ENCODE measurements at regions not wholly inside any gene's neighbourhood (a gene's known extent, or its start where the extent isn't known, plus 50 kb on each side); places are given as distances from the start of the nearest gene placed in this dataset.
"Not testable (repeated sequence)": the region's sequence is repeated elsewhere in the genome, so short reads cannot be mapped to it uniquely, and the experiment has no call there.

DNA sequence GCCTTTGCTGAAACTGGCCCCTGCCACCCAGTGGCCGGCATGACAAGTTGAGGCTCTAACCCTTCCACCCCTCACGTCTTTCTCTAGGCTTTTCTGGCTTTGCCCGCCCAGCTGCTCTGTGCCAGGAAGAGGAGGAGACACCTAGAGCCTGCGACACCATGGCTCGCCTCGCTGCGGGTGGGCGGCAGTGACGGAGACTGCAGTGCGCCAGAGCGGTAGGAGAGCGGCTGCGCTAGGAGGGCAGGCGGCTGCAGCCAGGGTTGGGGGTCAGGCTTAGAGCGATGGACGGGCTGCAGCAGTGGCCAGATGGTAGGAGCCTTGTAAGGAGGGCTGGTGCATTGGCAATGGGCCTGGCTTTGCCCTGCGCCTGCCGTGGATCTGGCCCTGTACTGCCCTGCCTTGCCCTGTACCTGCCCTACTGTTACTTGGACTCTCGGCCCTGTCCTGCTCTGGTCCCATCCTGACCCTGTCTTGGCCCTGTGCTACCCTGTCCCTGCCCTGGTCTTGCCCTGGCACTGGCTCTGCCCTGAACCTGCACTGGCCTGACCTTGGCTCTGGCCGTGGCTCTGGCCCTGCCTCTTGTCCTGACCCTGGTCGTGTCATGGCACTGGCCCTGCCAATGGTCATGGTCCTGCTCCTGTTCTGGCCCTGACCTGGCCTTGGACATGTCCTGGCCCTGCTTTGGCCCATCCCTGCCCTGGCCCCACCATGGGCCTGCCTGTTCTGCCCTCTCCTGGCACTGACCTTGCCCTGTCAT is 330.7 kb upstream of the PLGLB1 start:
- not testable (repeated sequence) for DNase-seq (ENCODE audit: low spot score)

DNA sequence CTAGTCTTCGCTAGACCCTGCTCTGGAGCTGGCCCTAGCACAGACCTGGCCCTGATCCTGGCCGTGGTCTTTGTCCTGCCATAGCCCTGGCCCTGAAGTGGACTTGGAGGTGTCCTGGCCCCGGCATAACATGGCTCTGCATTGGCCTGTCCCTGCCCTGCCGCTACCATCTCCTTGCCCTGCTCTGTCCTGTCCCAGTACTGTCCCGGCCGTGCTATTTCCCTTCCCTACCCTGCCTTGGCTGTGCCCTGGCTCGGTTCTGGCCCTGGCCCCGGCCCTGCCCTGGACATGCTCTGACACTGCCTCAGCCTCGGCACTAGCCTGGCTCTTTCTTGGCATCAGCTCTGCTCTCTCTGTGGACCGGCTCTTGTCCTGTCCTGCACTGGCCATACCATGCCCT is 331.8 kb upstream of the PLGLB1 start:
- not testable (repeated sequence) for DNase-seq (ENCODE audit: low spot score)

- not testable (repeated sequence) for DNase-seq (ENCODE audit: low spot score)
These were observed 332.5 kb upstream of the PLGLB1 start for GRCh38 chr2:87354102-87354501.

DNA sequence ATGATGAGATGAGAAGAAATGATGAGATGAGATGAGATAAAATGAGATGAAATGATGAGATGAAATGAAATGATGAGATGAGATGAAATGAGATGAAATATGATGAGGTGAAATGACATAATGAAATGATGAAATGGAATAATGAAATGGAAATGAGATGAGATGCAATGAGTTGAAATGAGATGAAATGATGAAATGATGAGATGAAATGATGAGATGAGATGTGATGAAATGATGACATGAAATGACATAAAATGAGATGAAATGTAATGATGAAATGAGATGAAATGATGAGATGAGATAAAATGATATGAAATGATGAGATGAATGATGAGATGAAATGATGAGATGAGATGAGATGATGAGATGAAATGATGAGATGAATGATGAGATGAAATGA is 338.6 kb upstream of the PLGLB1 start:
- DNase-seq (ENCODE audit: low spot score) = not testable (repeated sequence)

DNA sequence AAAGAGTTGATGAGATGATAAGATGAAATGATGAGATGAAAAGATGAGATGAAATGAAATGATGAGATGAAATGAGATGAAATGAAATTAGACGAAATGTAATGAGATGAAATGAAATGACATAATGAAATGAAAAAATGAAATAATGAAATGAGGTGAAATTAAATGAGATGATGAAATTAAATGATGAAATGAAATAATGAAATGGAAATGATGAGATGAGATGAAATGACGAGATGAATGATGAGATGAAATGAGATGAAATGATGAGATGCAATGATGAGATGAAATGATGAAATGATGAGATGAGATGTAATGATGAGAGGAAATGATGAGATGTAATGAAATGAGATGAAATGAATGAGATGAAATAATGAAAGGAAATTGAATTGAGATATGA is 339.3 kb upstream of the PLGLB1 start:
- not testable (repeated sequence) for DNase-seq (ENCODE audit: low spot score)

GRCh38 chr2:87361805-87362204 is 340.2 kb upstream of the PLGLB1 start:
- not testable (repeated sequence) for DNase-seq (ENCODE audit: low spot score)

GRCh38 chr2:87364379-87364778 is 342.7 kb upstream of the PLGLB1 start:
- not testable (repeated sequence) for DNase-seq (ENCODE audit: low spot score)

DNA sequence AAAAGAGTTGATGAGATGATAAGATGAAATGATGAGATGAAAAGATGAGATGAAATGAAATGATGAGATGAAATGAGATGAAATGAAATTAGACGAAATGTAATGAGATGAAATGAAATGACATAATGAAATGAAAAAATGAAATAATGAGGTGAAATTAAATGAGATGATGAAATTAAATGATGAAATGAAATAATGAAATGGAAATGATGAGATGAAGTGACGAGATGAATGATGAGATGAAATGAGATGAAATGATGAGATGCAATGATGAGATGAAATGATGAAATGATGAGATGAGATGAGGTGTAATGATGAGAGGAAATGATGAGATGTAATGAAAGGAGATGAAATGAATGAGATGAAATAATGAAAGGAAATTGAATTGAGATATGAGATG is 343.4 kb upstream of the PLGLB1 start:
- DNase-seq (ENCODE audit: low spot score) = not testable (repeated sequence)

DNA sequence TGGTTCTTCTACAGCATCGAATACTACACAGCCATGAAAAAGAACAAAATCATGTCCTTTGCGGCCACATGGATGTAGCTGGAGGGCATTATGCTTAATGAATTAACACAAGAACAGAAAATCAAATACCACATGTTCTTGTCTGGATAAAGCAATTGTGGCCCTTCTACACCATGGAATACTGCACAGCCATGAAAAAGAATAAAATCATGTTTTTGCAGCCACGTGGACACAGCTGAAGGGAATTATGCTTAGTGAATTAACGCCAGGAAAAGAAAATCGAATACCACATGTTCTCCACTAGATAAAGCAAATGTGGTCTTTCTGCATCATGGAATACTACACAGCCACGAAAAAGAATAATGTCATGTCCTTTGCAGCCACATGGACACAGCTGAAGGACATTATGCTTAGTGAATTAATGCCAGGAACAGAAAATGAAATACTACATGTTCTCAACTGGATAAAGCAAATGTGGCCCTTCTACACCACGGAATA is 361.8 kb upstream of the PLGLB2 start:
- not testable (repeated sequence) for DNase-seq (ENCODE audit: low spot score)

- DNase-seq (ENCODE audit: low spot score) = not testable (repeated sequence)
These were observed 352.1 kb upstream of the PLGLB2 start for GRCh38 chr2:87395784-87396183.

- not testable (repeated sequence) for DNase-seq (ENCODE audit: low spot score)
These were observed 351.2 kb upstream of the PLGLB2 start for GRCh38 chr2:87396551-87397265.

DNA sequence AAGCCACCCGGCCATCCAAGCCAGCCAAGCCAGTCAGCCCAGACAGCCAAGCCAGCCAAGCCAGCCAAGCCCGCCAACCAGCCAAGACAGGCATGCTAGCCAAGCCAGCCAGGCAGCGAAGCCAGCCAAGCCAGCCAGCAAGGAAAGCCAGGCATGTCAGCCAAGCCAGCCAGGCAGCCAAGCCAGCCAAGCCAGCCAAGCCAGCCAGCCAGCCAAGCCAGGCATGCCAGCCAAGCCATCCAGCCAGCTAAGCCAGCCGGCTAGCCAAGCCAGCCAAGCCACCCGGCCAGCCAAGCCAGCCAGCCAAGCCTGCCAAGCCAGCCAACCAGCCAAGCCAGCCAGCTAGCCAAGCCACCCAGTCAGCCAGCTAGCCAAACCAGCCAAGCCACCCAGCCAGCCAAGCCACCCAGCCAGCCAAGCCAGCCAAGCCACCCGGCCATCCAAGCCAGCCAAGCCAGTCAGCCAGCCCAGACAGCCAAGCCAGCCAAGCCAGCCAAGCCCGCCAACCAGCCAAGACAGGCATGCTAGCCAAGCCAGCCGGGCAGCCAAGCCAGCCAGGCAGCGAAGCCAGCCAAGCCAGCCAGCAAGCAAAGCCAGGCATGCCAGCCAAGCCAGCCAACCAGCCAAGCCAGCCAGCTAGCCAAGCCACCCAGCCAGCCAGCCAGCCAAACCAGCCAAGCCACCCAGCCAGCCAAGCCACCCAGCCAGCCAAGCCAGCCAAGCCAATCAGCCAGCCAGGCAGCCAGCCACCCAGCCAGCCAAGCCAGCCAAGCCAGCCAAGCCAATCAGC is 350.4 kb upstream of the PLGLB2 start:
- DNase-seq (ENCODE audit: low spot score) = not testable (repeated sequence)

DNA sequence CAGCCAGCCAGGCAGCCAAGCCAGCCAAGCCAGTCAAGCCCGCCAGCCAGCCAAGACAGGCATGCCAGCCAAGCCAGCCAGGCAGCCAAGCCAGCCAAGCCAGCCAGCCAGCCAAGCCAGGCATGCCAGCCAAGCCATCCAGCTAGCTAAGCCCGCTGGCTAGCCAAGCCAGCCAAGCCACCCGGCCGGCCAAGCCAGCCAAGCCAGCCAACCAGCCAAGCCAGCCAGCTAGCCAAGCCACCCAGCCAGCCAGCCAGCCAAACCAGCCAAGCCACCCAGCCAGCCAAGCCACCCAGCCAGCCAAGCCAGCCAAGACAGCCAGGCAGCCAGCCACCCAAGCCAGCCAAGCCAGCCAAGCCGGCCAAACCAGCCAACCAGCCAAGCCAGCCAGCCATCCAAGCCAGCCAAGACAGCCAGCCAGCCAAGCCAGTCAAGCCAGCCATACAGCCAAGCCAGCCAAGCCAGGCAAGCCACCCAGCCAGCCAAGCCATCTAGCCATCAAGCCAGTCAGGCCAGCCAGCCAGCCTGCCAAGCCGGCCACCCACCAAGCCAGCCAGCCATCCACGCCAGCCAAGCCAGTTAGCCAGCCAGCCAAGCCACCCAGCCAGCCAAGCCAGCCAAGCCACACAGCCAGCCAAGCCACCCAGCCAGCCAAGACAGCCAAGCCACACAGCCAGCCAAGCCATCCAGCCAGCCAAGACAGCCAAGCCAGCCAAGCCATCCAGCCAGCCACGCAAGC is 349.2 kb upstream of the PLGLB2 start:
- not testable (repeated sequence) for DNase-seq (ENCODE audit: low spot score)

DNA sequence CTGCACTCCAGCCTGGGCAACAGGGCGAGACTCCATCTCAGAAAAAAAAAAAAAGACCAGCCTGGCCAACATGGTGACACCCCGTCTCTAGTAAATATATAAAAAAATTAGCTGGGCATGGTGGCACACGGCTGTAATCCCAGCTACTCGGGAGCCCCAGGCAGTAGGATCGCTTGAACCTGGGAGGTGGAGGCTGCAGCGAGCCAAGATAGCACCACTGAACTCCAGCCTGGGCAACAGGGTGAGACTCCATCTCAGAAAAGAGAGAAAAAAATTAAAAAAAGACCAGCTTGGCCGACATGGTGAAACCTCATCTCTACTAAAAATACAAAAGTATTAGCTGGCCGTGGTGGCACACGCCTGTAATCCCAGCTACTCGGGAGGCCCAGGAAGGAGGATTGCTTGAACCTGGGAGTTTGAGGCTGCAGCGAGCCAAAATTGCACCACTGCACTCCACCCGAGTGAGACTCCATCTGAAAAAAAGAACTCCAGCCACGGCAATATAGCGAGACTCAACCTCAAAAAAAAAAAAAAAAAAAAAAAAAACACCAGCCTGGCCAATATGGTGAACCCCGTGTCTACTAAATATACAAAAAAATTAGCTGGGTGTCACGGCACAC is 346.1 kb upstream of the PLGLB2 start:
- no peak for DNase-seq (ENCODE audit: low spot score)

GRCh38 chr2:87403893-87404175 is 344.1 kb upstream of the PLGLB2 start:
- no peak for DNase-seq (ENCODE audit: low spot score)

GRCh38 chr2:87404411-87405255 is 343.3 kb upstream of the PLGLB2 start:
- DNase-seq (ENCODE audit: low spot score) = not testable (repeated sequence)

- DNase-seq (ENCODE audit: low spot score) = not testable (repeated sequence)
These were observed 342.2 kb upstream of the PLGLB2 start for GRCh38 chr2:87405531-87406216.

- DNase-seq (ENCODE audit: low spot score) = not testable (repeated sequence)
These were observed 341.3 kb upstream of the PLGLB2 start for GRCh38 chr2:87406406-87407175.

- not testable (repeated sequence) for DNase-seq (ENCODE audit: low spot score)
These were observed 338.3 kb upstream of the PLGLB2 start for GRCh38 chr2:87409601-87410000.

All from germinal center (tissue), 1 donor.